Testis (tissue), 2 donors: ENCODE measurements at regions not wholly inside any gene's neighbourhood (a gene's known extent, or its start where the extent isn't known, plus 50 kb on each side); places are given as distances from the start of the nearest gene placed in this dataset.

Experiments
- DNase-seq: peaks from one replicate; pipeline ENCODE4 v3.0.0-alpha.2; 2019
- H3K27ac ChIP-seq, 2 donors: fragments of 200-600 bp; sonication (generic); one replicate each; pipeline ENCODE4 v1.5.1; 2019
- H3K27me3 ChIP-seq: fragments of 200-600 bp; sonication (generic); one replicate; pipeline ENCODE4 v1.5.1; 2019
- H3K36me3 ChIP-seq: fragments of 200-600 bp; sonication (generic); one replicate; pipeline ENCODE4 v1.5.1; 2017; ENCODE audit warnings: low read depth; ENCODE audit errors: missing control alignments
- H3K4me1 ChIP-seq: fragments of 200-600 bp; sonication (generic); one replicate; pipeline ENCODE4 v1.5.1; 2019
- H3K4me3 ChIP-seq, 2 donors: fragments of 200-600 bp; sonication (generic); one replicate each; pipeline ENCODE4 v1.5.1; 2017 to 2019
- H3K9me3 ChIP-seq: fragments of 200-600 bp; sonication (generic); one replicate; pipeline ENCODE4 v1.5.1; 2017
- POLR2A ChIP-seq: fragments of 450-650 bp; IDR thresholded peaks from one replicate; pipeline ENCODE4 v1.6.1; 2017; ENCODE audit warnings: antibody characterized with exemption, mild to moderate bottlenecking, moderate library complexity
- WGBS, 2 donors: methylation state at CpG; one replicate each; pipeline ENCODE4 v1.1.5; 2018; 5-methylcytosine and 5-hydroxymethylcytosine counted together
- intact Hi-C: fragments of 100-400 bp; cut with DNase I; formaldehyde crosslinking; loops from one replicate; pipeline ENCODE4 v1.15.1; 2023; ENCODE audit warnings: low total_unique reads
- TF ChIP-seq, protein P1 (sequence below), 3 experiments: fragments of 450-650 bp in 2 of 3; fragments of 200-600 bp in 1 of 3; sonication (generic) in 1 of 3; IDR thresholded peaks; one replicate each; pipeline ENCODE4 v1.5.1; 2016 to 2019; ENCODE audit warnings: antibody characterized with exemption in 3 of 3, mild to moderate bottlenecking in 2 of 3, moderate library complexity in 1 of 3

DNA sequence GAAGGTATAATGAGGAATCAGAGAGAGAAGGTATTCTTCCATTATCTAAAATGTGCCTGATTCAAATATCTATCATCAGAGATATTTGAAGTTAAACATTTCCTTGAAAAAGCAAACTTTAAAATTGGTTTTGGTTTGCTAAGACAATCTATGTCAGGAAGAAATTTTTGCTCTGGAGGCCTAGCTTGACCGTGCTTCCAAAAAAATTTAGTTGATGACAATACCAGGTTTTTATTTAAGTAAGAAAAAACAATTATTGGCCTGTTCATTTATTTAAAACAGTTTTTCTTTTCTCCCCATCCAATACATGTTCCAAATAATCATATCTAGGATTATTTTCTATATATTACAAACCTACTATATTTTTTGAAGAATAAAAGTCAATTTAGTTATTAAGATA lies 75.3 kb downstream of the OTOL1 start:
- WGBS, 2 donors = 33 to 91% methylated on average over 1 of the region's 1 CpG
- Histone ChIP-seq H3K36me3 (no peaks in the 10 kb centered on the region), H3K27ac (no peak overlapping the region), H3K4me1 (no peaks in the 10 kb centered on the region), H3K9me3 (no peaks in the 10 kb centered on the region), H3K4me3 (no peak overlapping the region), H3K27me3 (no peaks in the 10 kb centered on the region)
- TF ChIP-seq, protein P1, sequence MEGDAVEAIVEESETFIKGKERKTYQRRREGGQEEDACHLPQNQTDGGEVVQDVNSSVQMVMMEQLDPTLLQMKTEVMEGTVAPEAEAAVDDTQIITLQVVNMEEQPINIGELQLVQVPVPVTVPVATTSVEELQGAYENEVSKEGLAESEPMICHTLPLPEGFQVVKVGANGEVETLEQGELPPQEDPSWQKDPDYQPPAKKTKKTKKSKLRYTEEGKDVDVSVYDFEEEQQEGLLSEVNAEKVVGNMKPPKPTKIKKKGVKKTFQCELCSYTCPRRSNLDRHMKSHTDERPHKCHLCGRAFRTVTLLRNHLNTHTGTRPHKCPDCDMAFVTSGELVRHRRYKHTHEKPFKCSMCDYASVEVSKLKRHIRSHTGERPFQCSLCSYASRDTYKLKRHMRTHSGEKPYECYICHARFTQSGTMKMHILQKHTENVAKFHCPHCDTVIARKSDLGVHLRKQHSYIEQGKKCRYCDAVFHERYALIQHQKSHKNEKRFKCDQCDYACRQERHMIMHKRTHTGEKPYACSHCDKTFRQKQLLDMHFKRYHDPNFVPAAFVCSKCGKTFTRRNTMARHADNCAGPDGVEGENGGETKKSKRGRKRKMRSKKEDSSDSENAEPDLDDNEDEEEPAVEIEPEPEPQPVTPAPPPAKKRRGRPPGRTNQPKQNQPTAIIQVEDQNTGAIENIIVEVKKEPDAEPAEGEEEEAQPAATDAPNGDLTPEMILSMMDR (IDR thresholded peaks at IDR 0.05) = no peak
- TF ChIP-seq POLR2A = no peak
- no peak for DNase-seq
- intact Hi-C loops = no loop called here

DNA sequence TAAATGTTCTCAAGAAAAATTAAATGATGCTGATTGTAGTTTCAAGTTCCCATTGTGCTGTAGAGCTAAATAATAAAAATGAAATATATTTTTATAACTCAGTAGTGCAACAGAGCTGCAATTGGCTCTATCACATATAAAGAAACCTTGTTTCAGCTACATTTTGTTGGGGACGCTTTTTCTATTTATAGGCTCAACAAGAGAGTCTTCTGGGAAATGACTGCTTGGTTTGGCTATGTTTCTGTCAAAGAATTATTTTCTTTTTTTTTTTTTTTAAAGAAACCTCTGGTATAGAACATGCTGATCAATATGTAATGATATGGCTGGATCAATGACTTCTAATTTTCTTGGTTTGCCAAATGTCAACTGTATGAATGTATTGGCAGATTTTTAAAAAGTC lies 76.5 kb downstream of the OTOL1 start:
- 35 to 37% methylated on average over 1 of the region's 1 CpG for WGBS, 2 donors
- no peaks in the 10 kb centered on the region for H3K4me1 ChIP-seq
- no peaks in the 10 kb centered on the region for H3K9me3 ChIP-seq
- no peaks in the 10 kb centered on the region for H3K36me3 ChIP-seq
- no peak for TF ChIP-seq POLR2A
- TF ChIP-seq, protein P1 (IDR thresholded peaks at IDR 0.05) = no peak
- no peak for DNase-seq
- H3K27ac ChIP-seq = no peak overlapping the region
- intact Hi-C loops = no loop called here
- H3K27me3 ChIP-seq = no peaks in the 10 kb centered on the region
- no peak overlapping the region for H3K4me3 ChIP-seq

DNA sequence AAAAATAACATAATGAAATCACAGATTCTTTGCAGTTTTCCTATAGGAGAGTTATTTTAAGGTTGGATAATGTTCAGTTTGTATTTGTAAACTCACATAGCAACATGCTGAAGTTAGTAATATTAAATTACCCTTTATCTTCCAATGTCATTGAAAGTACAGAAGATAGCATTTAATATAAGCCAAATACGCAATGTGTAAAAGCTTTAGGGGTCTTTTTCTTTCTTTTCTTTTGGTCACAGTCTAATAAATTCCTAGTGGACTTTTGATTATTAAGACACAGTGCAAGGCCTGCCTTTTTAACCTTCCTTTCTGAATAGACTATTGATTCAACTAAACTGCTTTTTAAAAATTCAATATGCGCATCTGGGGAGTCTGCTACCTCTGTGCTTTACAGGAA lies 79.3 kb downstream of the OTOL1 start:
- no peaks in the 10 kb centered on the region for H3K4me1 ChIP-seq
- TF ChIP-seq POLR2A = no peak
- intact Hi-C loops = no loop called here
- no peak for DNase-seq
- H3K36me3 ChIP-seq = no peaks in the 10 kb centered on the region
- 88 to 90% methylated on average over 2 of the region's 2 CpGs for WGBS, 2 donors
- no peaks in the 10 kb centered on the region for H3K27me3 ChIP-seq
- H3K9me3 ChIP-seq = no peaks in the 10 kb centered on the region
- H3K27ac ChIP-seq = no peak overlapping the region
- no peak overlapping the region for H3K4me3 ChIP-seq

DNA sequence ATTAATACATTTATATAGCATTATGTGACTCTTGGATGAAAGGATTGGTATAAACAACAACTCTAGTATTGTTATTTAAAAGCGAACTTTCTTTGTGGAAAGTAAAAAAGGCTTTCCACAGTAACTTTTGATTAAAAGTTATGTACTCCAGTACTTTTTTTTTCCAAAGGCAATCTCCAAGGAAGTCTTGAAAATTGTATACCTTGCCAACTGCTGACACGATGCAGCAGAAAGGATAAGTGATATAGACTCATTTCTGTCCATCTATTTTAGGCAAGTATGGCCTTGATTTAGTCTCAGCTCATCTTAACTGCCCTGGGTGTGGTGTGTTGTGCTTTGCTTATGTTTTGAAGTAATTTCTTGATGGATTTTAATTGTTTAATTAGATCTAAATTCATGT lies 79.7 kb downstream of the OTOL1 start:
- Histone ChIP-seq H3K9me3 (no peaks in the 10 kb centered on the region), H3K36me3 (no peaks in the 10 kb centered on the region), H3K27ac (no peak overlapping the region), H3K4me1 (no peaks in the 10 kb centered on the region), H3K4me3 (no peak overlapping the region), H3K27me3 (no peaks in the 10 kb centered on the region)
- WGBS, 2 donors = 52 to 54% methylated on average over 2 of the region's 2 CpGs
- intact Hi-C loops = no loop called here
- TF ChIP-seq, protein P1 (IDR thresholded peaks at IDR 0.05) = no peak
- TF ChIP-seq POLR2A = no peak
- DNase-seq = no peak

DNA sequence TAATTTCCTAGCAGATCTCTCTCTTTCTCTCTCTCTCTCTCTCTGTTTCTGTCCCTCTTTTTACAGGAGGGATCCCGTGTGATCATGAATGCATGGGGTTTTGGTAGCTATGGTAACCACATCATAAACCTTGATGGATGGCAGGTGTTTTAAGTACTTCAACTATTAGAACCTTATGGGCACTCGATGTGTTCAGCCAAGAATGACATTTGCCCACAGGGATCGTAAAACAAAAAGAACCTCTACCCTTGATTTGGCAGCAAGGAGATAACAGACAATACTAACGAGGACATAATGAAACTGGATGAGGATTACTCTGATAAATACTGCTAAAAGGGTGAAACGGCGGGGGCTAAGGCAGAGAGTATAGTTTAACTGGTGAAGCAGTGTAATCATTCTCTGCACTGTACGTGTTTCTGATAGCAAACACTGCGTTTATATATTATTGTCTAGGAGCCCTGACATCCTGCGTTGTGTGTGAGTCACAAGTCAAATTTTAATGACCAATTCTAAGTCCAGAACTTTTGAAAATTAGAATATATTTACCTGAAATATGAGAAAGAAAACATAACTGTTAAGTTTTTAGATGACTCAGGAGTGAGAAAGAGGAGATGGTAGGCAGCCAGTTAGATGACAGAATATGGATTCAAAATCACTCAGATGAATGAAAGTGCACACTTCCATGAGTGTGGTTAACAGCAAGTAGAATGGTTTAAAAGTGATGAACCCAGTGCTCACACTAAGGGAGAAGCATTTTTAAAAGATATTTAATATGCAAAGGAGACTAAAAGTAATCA lies 80.3 kb downstream of the OTOL1 start:
- TF ChIP-seq, protein P1 (IDR thresholded peaks at IDR 0.05) = no peak
- no peak for TF ChIP-seq POLR2A
- Histone ChIP-seq H3K27me3 (no peaks in the 10 kb centered on the region), H3K27ac (no peak overlapping the region), H3K4me3 (no peak overlapping the region), H3K36me3 (no peaks in the 10 kb centered on the region), H3K9me3 (no peaks in the 10 kb centered on the region), H3K4me1 (no peaks in the 10 kb centered on the region)
- DNase-seq = no peak
- 38 to 48% methylated on average over 9 of the region's 9 CpGs for WGBS, 2 donors
- intact Hi-C loops = no loop called here
